ENCODE measurements at regions not wholly inside any gene's neighbourhood (a gene's known extent, or its start where the extent isn't known, plus 50 kb on each side); places are given as distances from the start of the nearest gene placed in this dataset.

GRCh38 chr16:66289051-66289680 is 77.3 kb upstream of the CDH5 start:
- DNase-seq, result no peak

- no peak for DNase-seq
These were observed 78.6 kb upstream of the CDH5 start for GRCh38 chr16:66287926-66288325.

DNA sequence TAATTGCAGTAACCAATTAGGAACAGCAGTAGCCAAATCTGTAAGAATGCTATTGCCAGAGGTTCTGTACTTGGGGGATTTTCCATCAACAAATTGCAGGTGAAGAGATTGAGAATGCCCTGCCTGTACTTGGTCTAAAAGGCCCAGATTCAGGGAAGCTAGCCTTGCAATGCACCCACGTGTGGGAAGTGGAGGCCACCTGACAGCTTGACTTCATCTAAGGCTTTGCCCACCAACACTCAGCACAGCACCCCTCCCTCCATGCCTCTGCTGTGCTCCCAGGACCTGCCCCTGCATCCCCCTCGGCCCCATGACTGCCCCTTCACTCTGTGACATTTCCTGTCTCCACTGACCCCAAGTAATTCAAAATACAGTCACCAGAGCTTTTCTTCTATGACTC is 79.1 kb upstream of the CDH5 start:
- no peak for DNase-seq

GRCh38 chr16:66286527-66286926 is 80.0 kb upstream of the CDH5 start:
- no peak for DNase-seq

DNA sequence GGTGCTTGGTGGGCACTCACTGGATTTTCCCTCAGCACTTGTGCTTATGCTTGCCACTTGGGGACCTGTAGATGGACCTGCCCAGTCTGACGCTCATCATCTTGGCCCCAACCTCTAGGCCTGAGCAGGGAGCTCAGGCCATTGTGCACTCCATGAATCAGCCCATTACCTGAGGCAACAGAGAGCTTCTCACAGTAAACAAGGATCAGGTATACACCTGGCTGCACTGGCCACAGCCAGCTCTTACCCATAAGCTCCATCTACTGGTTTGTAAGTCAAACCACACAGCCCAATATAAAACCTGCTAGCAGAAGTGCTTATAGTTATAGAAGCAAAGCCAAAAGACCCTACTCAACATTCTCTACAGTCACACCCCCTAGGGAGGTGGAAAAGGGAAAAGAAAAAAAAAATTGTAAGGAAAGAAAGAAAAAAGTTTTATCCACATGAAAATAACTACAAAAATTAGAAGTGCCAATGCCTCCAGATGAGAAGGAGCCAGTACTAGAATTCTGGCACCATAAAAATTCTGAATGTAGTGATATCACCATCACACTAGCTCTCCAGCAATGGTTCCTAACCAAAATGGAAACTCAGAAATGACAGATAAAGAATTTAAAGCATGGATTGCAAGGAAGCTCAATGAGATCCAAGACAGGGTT is 87.8 kb upstream of the CDH5 start:
- no peak for DNase-seq

- DNase-seq, result no peak
These were observed 88.4 kb upstream of the CDH5 start for GRCh38 chr16:66278111-66278531.

GRCh38 chr16:66277311-66278070 is 89.0 kb upstream of the CDH5 start:
- no peak for DNase-seq

DNA sequence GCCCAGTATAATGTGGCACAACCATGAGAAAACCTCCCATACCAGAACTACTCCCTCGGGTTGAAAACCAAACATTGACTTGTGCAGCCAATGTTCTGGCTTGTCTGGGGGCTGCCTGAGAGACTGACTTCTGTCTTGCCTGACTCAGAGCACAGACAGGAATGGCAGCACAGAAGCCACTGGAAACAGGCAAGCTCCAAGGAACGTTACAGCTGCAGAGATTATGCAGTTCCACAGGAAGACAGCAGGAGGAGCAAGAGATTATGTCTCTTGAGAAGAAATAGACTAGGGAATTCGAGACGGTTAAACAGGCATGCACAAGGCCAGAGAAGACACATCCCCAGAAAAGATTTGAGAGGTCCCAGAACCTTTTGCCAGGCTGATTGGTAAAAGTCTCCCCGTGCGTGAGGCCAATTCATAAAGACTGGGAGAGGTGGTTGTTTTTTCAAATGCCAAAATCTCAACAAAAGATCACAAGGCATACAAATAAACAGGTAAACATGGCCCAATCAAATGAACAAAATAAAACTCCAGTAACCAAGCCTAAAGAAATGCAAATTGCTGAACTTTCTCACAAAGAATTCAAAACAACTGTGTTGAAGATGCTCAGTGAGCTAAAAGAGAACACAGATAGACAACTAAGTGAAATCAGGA is 90.6 kb upstream of the CDH5 start:
- no peak for DNase-seq

GRCh38 chr16:66274335-66275110 is 92.0 kb upstream of the CDH5 start:
- DNase-seq, result no peak

GRCh38 chr16:66273644-66274334 is 92.7 kb upstream of the CDH5 start:
- no peak for DNase-seq

GRCh38 chr16:66273053-66273452 is 93.4 kb upstream of the CDH5 start:
- DNase-seq, result no peak

GRCh38 chr16:66272461-66272860 is 94.0 kb upstream of the CDH5 start:
- no peak for DNase-seq

GRCh38 chr16:66271074-66272060 is 95.1 kb upstream of the CDH5 start:
- no peak for DNase-seq

- no peak for DNase-seq
These were observed 96.1 kb upstream of the CDH5 start for GRCh38 chr16:66270333-66270927.

DNA sequence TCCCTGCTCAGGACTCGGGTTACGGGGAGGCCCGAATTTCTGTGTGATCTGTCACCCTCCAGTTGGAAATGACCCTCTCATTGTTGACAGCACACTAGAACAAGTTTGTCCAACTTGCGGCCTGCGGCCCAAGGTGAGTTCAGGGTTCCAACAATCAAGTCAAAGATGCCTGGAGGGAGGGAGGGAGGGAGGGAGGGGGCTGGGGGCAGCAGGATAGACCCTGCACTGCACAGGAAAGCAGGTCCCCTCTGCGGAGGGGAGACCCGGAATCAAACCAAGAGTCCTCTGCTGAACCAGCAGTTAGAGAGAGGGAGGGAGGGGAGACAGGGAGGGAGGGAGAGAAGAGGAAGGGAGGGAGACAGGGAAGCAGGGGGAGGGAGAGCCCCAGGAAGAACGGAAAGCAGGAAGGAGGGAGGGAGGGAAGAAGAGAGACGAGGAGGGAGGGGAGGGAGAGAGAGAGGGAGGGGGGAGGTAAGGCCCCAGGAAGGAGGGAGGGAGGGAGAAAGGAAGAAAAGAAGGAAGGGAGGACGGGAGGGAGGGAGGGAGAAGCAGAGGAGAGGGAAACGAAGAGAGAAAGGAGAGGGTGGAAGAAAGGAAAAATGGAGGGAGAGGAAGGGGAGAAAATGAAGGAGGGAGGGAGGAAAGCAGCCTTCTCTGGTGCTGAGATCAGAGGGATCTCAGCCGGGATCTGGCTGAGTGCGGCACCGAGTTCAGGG is 96.7 kb upstream of the CDH5 start:
- no peak for DNase-seq

DNA sequence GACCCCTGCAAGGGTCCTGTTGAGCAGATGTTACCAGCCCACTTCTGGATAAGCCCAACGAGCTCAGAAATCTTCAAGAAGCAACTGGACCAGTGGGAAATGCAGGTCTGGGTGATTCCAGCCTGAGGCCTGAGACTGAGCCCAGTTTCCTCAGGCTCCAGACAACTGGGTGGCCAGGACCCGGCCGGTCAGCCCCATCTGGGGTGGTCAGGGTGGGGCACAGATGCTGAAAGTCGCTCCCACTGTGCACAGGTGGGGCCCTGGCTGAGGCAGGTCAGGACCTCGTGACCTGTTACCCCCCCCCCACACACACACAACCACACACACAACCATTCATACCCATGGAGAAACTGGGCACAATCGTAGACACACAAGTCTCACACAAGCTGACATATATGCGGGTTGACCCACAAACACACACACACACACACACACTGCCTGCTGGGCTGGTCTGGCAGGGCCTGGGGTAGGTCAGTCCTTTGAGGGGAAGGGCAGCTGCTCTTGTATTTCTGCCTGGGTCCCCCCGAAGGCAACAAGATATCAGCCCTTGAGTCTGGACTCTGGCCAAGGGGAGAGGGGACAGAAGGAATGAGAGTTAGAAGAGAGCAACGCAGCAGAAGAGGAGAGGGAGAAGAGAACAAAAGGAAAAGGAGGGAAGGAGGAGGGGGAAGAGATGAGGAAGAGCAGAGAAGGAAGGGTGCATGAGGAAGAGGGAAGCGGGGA is 99.0 kb upstream of the CDH5 start:
- no peak for DNase-seq

DNA sequence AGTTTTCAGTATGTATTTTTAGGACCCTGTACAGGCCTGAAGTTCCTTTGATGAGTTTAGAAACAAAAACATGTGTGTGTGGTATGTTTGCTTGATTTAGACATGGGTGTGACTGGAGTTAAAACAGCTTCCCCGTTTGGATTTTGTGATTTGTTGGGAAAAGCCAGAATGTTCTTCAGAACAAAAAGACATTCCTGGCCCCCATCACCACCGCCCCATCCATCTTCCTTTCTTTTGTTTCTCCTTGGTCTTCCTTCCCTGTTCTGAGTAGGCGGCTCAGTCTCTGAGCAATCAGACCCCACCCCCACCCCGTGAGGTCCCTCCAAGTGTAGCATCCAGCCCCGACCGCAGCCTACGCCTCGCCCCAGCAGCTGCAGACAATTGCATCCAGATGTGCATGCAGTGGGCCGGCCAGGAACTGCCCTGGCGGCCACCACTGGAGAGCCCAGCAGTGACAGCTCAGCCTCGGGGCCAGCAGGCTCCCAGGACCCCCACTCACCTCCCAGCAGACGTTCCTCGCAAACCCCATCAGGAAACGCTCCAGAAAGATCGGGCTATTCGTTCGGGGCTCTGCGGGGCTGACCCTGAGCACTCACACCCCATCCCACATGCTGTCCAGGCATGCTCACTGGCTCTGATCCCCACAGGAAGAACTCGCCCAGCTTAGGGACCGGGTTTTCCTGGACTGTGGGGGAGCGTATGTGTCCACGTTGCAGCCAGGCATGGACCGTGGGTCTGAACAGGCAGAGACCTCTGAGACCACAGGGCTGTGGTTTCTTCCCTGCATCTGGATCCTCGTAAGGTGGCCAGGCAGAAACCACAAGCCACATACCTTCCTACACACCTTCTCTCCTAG is 99.8 kb upstream of the CDH5 start:
- no peak for DNase-seq

- no peak for DNase-seq
These were observed 100.8 kb upstream of the CDH5 start for GRCh38 chr16:66265556-66266141.

All from GF-D8 (cell line).